ENCODE measurements at regions not wholly inside any gene's neighbourhood (a gene's known extent, or its start where the extent isn't known, plus 50 kb on each side); places are given as distances from the start of the nearest gene placed in this dataset.
"Not testable (repeated sequence)": the region's sequence is repeated elsewhere in the genome, so short reads cannot be mapped to it uniquely, and the experiment has no call there.

DNA sequence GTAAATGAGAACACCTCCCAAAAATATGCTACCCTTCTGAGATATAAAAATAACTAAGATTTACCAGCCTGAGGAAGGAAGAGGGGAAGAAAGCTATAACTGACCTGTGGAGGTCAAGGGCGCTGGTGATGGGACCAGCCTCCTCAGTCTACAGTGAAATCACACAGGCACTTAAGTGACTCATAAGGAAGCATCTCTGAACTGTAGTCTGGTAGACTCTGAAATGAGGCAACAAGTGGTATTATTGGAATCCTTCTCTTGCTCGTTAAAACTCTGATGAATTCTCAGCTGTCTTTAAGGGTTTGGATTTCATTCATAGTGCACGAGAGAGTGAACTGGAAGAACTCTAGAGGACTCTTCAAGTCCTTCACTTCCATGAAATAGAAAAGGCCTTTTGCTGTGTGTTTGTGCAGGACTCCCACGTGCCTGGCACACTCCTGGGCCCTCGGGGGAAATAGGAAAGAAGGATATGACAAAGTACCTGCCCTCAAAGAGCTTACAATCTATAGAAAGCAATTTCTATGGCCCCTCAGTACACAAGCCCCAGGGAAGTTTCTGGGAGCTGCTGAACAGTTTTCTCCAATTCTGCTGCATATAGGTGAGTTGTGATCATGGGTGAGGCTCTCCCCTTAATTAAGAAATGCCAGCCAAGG is 231.8 kb upstream of the RREB1 start:
- no peak for DNase-seq (ENCODE audit: low spot score)
- in situ Hi-C loops (cut with MboI; ENCODE audit: low sequenced_read_pairs, unreplicated experiment) = no loop called here
- TF ChIP-seq, protein P1, sequence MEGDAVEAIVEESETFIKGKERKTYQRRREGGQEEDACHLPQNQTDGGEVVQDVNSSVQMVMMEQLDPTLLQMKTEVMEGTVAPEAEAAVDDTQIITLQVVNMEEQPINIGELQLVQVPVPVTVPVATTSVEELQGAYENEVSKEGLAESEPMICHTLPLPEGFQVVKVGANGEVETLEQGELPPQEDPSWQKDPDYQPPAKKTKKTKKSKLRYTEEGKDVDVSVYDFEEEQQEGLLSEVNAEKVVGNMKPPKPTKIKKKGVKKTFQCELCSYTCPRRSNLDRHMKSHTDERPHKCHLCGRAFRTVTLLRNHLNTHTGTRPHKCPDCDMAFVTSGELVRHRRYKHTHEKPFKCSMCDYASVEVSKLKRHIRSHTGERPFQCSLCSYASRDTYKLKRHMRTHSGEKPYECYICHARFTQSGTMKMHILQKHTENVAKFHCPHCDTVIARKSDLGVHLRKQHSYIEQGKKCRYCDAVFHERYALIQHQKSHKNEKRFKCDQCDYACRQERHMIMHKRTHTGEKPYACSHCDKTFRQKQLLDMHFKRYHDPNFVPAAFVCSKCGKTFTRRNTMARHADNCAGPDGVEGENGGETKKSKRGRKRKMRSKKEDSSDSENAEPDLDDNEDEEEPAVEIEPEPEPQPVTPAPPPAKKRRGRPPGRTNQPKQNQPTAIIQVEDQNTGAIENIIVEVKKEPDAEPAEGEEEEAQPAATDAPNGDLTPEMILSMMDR (IDR thresholded peaks at IDR 0.05; ENCODE audit: borderline replicate concordance, control extremely low read depth, extremely low read depth, insufficient read depth, missing control alignments) = no peak

DNA sequence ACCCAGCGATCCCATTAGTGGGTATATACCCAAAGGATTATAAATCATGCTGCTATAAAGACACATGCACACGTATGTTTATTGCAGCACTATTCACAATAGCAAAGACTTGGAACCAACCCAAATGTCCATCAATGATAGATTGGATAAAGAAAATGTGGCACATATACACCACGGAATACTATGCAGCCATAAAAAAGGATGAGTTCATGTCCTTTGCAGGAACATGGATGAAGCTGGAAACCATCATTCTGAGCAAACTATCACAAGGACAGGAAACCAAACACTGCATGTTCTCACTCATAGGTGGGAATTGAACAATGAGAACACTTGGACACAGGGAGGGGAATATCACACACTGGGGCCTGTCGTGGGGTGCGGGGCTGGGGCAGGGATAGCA is 230.0 kb upstream of the RREB1 start:
- DNase-seq (ENCODE audit: low spot score); in situ Hi-C loops (cut with MboI; ENCODE audit: low sequenced_read_pairs, unreplicated experiment): not testable (repeated sequence)

DNA sequence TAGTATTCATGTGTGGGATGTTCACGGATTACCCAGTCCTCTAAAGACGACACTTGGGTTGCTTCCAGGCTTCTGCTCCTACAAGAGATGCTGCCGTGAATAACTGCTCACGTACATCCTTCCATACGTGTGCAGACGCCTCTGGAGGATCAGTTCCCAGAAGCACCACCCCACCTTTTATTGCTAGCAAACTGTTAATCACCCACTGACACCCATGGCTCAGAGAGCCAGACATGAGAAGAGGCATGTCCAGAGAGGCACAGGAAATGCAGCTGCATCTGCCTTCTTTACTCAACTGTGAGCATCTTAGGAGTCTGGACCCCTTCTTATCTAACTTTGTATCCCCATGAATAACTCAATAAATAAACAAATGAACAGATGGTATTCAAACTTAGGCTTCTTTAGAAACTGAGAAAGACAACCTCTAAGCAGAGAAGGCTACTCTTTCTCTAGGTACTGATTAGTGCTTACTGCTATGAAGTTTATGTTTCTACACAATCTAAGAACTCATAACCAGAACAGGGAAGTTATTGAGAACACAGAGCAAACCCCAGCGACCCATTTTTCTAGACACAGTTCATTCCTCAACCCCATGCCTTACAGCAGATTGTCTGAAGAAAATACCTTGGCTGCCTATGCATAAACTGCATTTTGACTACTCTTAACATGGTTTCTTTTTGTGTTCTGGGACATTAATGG is 228.7 kb upstream of the RREB1 start:
- in situ Hi-C loops (cut with MboI; ENCODE audit: low sequenced_read_pairs, unreplicated experiment) = no loop called here
- TF ChIP-seq, protein P1 (IDR thresholded peaks at IDR 0.05; ENCODE audit: borderline replicate concordance, control extremely low read depth, extremely low read depth, insufficient read depth, missing control alignments) = no peak
- no peak for DNase-seq (ENCODE audit: low spot score)

DNA sequence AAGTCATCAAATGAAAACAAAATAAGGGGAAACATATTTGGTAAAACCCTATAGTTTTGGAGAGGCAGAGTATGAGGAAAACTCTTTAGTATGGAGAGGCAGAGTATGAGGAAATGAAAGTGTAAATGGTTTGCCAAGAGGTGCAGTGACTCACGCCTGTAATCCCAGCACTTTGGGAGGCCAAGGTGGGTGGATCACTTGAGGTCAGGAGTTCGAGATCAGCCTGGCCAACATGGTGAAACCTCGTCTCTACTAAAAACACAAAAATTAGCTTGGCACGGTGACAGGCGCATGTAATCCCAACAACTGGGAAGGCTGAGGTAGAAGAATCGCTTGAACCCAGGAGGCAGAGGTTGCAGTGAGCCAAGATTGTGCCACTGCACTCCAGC is 228.2 kb upstream of the RREB1 start:
- DNase-seq (ENCODE audit: low spot score); in situ Hi-C loops (cut with MboI; ENCODE audit: low sequenced_read_pairs, unreplicated experiment): not testable (repeated sequence)

DNA sequence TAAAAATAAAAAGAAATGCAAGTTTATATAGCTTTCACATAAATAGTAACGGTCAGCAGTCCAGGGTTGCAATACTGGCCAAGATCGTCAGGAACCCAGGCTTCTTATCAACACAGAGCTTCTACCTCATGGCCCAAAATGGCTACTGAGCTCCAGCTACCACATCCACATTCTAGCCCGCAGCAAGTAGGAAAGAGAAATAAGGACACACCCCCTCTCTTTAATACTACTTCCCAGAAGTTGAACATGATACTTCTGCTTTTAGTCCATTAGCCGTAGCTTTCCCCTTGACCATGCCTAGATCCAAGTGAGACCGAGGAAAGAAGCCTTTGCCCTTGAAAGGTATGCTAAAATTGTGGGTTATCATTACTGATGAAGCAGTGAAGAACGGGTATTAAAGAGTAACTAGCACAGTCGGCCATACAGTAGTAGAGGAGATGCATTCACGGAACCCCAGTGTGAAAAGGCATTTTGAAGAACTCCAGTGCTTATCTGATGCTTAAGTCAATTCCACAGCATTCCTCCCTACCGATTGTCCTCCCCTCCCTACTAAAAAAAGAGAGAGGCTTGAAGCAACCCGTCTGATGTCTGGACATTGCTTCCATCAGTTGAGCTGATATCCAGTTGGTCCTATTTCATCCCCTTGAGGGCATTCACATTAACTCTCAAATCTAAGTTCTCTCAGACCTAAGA is 226.9 kb upstream of the RREB1 start:
- TF ChIP-seq, protein P1 (IDR thresholded peaks at IDR 0.05; ENCODE audit: borderline replicate concordance, control extremely low read depth, extremely low read depth, insufficient read depth, missing control alignments) = no peak
- DNase-seq (ENCODE audit: low spot score) = no peak
- in situ Hi-C loops (cut with MboI; ENCODE audit: low sequenced_read_pairs, unreplicated experiment) = no loop called here

DNA sequence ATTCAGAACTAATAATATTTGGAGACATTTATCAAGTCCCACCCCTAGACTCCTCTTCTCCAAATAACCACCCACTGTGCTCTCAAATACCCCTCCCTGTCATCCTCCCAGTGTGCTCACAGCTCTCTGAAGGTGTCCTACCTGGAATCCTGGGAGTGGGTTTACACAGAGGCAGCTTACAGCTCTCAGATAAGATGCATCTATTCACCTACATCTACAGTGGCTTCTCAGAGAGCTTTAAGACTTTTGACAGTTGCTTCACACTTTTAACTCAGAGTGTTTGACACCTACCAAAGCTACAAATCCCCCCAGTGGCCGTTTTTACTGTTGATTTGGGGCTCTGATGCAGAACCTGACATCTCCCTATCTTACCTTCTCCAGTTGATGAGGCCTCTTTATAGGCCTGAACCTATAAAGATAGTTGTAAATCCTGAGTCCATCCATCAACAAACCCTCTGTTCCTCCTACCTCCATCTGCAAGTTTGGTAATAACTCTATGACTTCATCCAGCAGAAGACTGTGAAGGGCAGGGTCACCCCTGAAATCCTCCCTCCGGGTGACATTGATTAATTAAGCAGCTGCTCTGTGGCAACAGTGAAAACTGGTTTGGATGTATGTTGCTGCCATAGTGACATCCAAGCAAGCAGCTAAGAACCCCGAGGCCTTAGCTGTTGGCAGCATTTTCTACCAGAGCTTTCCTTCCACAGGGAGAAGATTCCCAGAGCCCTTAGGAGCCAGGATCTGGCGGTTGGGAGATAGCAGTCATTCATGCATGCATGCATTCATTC is 226.1 kb upstream of the RREB1 start:
- TF ChIP-seq, protein P1 (IDR thresholded peaks at IDR 0.05; ENCODE audit: borderline replicate concordance, control extremely low read depth, extremely low read depth, insufficient read depth, missing control alignments) = no peak
- DNase-seq (ENCODE audit: low spot score) = no peak
- in situ Hi-C loops (cut with MboI; ENCODE audit: low sequenced_read_pairs, unreplicated experiment) = no loop called here

DNA sequence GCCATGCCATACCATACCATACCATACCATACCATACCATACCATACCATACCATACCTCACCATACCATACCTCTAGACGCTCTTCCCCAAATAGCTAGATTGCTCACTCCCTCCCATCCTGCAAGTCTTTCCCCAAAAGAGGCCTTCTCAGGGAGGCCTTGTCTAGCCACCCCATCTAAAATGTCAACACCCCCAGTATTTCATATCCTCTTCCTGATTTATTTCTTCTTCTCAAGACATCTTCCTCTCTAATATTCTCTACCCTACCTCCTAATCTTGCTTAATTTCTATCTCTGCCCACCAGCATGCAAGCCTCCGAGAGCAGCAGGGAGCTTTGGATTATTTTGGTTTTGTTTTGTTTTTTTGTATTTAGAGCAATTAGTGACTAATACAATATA is 225.2 kb upstream of the RREB1 start:
- TF ChIP-seq, protein P1 (IDR thresholded peaks at IDR 0.05; ENCODE audit: borderline replicate concordance, control extremely low read depth, extremely low read depth, insufficient read depth, missing control alignments) = no peak
- in situ Hi-C loops (cut with MboI; ENCODE audit: low sequenced_read_pairs, unreplicated experiment) = no loop called here
- no peak for DNase-seq (ENCODE audit: low spot score)

Data from GM13976 (cell line).